HG02798 (cell line): ENCODE measurements at regions not wholly inside any gene's neighbourhood (a gene's known extent, or its start where the extent isn't known, plus 50 kb on each side); places are given as distances from the start of the nearest gene placed in this dataset.
A peak's percentile ranks its signal among the peaks of the same experiment; 100 is the strongest.

ENCODE experiments used
- ATAC-seq: cut with Tn5 transposase; IDR thresholded peaks from one replicate; pipeline ENCODE4 v1.9.1; 2021; ENCODE audit warnings: mild to moderate bottlenecking; ENCODE audit not compliant: unreplicated experiment, poor library complexity

DNA sequence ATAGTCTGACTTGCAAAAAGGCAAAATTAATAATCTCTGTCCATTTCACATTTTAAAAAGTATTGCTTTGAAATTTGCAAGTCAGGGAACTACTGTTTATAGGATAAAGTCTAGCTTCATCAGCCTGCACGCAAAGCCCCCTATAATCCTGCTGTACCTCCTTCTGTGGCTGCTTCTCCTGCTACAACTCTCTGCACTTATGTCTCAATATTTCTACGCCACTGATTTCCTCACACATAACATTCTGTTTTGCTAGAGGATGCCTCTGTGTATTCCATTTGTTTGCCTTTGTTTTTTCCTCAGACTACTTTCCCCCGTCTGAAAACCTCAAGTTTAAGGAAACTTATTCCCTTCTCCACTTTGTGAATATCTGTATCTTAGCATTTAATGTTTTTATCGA, 389.9 kb downstream of the RFC3 start:
- no peak for ATAC-seq

- no peak for ATAC-seq
Measured at GRCh38 chr13:34208336-34208735, 390.4 kb downstream of the RFC3 start.

DNA sequence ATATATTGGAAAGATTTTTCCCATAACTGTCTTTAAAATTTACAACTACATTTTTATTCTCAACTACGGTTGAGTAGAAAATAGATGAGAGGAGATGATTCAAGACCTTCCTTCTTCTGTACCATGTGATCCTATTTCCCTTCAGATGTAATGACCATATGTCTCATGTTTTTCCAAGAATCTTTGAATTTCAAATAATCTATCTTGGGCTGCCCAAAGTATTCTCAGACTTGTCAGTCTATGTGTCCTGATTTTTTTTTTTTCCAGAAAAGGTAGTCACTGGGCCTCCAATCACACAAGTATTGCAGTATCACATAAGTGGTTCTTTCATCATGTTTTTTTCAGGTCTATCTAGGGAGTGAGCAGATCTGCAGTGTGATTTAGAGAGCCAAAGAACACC, 392.4 kb downstream of the RFC3 start:
- ATAC-seq = no peak

DNA sequence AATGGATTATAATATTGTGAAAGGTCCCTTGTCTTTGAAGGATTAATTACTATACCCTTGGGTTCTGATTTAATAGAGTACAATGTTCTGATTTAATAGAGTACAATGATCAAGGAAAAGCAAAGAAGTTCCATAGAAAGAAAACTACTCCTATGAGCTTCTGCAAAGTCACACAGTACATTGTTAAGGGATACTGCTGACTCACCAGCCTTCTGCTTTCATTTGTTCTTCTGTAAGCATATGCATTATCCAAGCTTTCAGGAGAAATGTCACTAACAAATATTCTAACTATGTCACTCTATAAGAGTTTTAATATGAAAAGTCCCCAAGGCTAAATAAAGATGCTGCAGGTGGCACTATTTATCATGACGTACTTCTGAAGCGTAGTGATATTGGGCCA, 396.7 kb downstream of the RFC3 start:
- ATAC-seq = no peak

DNA sequence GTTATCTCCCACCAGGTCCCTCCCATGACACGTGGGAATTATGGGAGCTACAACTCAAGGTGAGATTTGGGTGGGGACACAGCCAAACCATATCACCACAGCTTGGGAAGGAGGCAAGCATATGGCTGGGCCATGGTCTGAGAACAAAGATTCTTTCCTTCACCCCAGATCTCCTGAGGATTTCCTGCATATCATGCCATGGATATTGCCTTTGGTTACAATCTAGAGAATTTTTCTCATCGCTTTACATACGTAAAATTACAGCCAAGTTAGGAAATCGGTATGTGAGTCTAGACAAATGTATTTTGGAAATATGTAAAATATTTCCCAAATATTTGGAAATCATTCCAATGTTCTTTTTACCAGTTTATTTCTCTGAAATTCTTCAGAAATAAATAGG, 398.3 kb downstream of the RFC3 start:
- no peak for ATAC-seq

DNA sequence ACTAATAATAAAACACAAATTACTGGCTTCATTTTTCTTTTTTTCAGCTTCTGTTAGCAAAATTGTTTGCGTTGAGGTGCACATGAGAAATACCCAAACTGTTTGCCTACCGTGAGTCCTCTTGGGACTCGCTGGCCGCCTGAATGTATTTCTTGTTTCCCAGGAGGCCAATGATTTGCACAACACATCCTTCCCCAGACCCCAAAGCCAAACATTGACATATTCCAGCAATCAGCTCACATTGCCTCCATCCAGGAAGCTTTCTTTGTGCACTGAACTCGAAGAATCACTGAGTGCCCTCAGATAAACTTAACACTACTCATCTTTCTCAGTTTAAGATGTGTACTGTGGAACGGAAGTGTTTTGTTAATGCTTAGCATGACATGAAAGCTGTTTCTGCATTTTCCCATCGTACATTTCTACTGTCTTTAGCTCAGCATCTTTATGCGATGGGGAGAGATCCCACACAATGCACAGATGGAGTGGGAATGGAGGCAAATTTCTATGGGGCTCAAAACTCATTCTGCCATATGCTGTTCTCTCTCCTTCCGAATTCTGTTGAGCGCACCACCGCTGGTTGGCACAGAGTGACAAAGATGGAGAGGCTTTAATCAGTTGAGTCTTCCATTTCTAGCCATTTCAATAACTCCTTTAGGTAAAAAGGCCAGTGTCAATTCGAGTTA, 399.5 kb downstream of the RFC3 start:
- no peak for ATAC-seq

DNA sequence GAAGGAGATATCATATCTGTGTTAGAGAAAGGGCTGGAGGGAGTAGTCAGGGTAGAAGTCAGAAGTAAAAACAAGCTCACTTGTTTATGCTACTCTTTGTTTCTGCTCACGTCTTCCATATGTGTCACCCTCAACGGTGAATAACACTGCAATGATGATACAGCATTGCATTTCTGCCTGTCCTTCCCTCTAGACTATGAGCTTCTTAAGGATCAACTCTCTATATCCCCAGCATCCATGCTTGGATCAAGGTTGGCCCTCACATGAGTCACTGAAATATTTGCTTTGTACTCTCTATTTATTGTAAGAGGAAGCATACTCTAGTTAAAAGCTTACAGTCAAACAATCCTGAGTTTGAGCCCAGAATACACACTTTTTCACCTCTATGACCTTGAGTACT, 406.0 kb downstream of the RFC3 start:
- no peak for ATAC-seq

DNA sequence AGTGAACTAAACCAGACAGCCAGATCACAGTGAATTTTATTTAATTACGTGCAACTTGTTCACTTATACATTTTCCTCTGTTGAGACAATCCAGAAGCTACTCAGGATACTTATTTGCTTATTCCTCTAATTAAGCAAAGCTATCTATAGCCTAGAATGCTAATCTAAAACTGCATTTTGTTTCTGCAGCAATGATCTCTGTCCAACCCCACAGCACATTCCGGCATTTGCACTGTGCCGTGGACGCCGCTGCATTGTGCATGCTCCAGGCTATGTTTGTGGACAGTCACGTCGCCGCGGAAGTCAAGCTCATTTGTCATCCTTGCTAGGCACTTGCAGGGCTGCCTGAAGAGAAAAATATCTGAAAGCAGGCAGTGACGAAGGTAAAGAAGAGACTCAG, 406.9 kb downstream of the RFC3 start:
- no peak for ATAC-seq

DNA sequence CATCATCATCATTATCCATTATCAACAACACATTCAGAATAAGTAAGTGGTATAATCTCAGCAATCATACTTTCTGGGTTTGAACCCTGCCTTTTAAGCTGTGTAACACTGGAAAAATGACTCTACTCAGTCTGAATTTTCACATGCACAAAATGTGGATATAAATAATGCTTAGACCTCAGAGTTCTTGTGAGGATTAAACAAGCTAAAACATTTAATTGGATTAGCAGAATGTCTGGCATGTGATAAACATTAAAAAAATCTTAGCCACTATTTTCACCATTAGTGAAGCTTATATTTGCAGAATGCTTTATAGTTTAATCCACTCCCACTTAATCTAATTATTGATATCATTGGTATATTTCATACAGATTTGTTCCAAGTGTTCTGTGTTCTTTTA, 412.3 kb downstream of the RFC3 start:
- no peak for ATAC-seq

- ATAC-seq = peak; percentile 38
Measured at GRCh38 chr13:34241332-34241731, 423.4 kb downstream of the RFC3 start.

DNA sequence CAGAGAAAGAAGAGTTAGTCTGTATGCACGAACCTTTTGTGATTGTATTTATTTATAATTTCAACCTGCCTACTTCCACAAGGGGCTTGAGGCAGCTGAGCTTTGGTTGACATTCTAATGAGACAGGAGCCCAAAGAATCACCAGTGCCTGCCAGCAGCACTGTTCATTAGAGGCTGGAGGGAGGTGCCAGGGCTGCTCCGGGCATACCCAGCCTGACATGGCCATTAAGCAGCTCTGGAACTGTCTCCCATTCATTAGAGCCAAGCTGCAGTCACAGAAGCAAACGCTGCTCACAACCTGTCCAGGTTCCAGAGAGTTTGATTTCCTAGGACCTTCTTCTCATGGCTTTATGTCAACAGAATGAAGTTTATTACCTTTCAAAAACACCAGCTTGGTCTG, 425.5 kb downstream of the RFC3 start:
- no peak for ATAC-seq

DNA sequence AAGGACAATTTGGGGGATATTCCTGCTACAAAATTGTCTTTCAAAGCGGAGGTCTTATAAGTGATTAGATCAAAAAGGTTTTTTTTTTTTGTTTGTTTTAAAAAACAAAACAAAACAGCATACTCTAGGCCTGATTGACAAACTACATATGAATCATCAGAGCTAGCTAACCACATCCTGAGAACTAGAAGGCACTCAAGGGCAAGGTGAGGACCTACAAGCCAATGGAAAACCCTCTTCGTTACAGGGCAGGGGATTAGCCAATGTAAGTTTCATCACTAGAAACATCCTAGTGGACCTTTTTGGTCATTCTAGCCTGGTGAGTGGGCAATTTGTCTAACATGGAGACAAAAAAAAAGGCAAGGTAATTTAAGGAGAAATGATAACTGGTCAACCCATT, 428.6 kb downstream of the RFC3 start:
- ATAC-seq = no peak

- ATAC-seq = no peak
Measured at GRCh38 chr13:34247596-34247995, 429.6 kb downstream of the RFC3 start.

DNA sequence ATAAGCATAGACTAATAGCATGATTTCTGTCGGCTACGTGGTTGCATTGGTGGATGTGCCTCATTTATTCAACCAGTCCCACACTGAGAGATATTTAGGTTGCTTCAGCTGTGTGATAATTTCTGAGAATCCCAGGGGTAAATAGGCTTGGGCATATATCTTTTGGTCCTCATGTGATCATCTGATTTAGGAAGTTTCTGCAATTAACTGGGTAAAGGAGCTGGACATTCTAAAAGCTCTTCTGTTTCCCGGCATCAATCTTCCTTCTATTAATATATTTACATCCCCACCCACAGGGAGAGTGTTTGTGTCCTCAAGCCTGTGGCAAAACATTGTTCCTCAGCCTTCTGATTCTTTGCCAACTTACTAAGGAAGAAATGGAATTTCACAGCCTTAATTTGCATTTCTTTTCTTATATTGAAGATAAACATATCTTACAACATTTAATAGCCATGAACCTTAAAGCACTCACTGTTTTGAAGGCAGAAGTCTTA, 431.6 kb downstream of the RFC3 start:
- no peak for ATAC-seq

DNA sequence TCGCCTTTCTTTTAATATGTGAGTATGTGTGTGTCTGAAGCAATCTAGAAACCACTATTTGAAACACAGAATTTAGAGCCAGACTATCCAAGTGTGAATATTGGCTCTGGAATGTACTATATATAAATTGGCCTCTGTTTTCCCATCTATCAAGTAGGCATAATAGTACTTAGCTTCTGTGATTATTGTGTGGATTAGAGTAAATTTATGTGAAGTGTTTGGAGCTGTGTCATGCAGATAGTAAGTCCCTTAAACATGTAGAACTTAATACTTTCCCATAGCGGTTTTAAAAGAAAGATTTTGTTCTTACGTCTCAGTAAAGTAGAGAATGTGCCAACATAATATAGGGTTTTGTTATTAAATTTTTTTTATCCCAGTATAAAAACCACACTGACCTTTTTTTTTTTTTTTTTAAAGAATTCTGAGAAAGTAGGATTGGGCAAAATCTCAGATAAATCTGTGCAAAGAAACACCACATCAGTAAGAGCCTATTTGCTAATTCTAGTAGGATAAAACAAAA, 432.3 kb downstream of the RFC3 start:
- no peak for ATAC-seq

GRCh38 chr13:34254366-34254765, 436.4 kb downstream of the RFC3 start:
- ATAC-seq = no peak

- no peak for ATAC-seq
Measured at GRCh38 chr13:34255711-34256110, 437.8 kb downstream of the RFC3 start.

DNA sequence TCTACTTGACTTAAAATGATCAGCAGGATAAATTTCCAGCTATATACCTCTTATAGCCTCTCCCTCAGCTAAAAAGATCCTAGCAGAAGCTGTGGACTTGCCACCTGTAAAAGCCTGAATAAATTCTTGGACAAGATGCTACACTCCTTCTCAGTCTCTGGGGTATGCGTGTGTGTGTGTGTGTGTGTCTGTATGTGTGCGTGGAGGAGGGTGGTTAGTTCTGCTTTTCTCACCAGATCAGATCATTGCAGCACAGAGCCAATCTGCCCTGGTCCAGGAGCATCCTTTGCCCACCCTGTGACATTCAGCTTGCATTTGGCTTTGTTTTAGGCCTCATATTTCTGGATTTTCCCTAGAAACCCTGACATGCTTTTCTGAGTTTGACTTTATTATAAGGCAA, 438.3 kb downstream of the RFC3 start:
- no peak for ATAC-seq

- no peak for ATAC-seq
Measured at GRCh38 chr13:34257966-34258365, 440.0 kb downstream of the RFC3 start.

DNA sequence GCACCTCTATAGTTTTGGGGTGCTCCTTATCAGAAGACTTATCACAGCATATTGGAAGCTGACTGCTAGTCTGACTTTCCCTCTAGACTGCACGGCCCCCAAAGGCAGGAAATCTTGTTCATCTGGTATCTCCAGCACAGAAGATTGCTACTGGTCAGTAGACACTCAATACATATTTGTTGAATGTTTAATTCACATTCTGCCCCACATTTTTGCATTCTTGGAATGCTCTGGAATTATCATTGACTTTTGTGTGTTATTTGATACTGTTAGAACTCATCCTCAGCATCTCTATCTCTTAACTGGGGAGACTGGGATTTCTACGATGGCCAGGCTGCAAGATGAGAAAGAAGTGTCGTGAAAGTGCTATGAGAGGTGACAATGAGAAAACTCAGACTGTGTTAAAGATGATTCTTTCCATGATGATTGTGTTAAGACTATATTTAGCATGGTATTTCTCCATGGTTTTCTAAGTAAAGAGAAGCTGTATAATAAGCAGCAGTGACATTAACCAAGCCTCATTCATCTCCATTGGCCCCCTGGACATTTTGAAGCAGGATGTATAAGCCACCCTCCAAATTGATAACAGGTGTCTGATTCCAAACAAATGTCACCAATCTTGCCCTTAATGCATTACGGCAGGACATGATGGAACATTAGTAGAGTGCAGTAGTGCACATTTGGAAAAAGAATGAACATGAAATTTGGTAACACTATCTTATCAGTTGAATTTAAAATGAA, 440.9 kb downstream of the RFC3 start:
- no peak for ATAC-seq

DNA sequence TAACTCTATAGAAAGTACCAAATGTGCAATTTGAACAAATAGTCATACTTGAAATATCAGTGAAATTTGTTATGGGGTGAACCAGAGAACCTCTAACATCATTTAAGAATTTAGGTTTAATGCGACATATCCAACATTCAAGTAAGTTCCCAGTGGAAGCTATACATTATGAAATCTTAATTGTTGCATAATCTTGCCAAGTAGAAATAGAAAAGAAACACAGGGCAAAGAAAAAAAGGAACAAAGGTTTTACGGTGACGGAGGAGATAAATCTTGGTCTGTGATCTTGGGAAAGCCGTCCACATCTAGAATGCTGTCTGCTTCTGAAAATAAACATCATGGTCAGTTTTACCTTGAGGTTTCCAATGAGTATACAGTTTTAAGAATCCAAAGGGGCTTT, 445.7 kb downstream of the RFC3 start:
- no peak for ATAC-seq
